ENCODE measurements at regions not wholly inside any gene's neighbourhood (a gene's known extent, or its start where the extent isn't known, plus 50 kb on each side); places are given as distances from the start of the nearest gene placed in this dataset.

DNA sequence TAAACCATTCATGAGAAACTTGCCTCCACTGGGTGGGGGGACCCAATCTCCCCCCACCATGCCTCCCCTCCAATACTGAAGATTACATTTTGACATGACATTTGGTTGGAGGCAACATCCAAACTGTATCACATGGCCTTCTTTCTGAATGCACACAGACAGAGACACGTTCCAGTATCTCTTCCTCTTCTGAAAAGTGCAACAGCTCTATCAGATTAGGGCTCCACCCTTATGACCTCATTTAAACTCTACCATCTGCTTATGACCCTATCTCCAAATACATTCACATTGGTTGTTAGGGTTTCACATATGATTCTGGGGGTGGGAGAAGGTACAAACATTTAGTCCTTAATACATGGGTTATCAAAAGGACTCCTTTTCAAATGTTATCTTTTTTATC, 481.8 kb upstream of the NFIA start:
- TF ChIP-seq, protein P1, sequence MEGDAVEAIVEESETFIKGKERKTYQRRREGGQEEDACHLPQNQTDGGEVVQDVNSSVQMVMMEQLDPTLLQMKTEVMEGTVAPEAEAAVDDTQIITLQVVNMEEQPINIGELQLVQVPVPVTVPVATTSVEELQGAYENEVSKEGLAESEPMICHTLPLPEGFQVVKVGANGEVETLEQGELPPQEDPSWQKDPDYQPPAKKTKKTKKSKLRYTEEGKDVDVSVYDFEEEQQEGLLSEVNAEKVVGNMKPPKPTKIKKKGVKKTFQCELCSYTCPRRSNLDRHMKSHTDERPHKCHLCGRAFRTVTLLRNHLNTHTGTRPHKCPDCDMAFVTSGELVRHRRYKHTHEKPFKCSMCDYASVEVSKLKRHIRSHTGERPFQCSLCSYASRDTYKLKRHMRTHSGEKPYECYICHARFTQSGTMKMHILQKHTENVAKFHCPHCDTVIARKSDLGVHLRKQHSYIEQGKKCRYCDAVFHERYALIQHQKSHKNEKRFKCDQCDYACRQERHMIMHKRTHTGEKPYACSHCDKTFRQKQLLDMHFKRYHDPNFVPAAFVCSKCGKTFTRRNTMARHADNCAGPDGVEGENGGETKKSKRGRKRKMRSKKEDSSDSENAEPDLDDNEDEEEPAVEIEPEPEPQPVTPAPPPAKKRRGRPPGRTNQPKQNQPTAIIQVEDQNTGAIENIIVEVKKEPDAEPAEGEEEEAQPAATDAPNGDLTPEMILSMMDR (IDR thresholded peaks at IDR 0.05; ENCODE audit: low read depth, low read length): no peak
- H3K27me3 ChIP-seq (ENCODE audit: control insufficient read depth, insufficient read depth, low read length): no peaks in the 10 kb centered on the region
- CTCF ChIA-PET: no interaction called here
- no peak overlapping the region for H3K4me3 ChIP-seq (ENCODE audit: low read depth, low read length)
- H3K9me3 ChIP-seq (ENCODE audit: control insufficient read depth, insufficient read depth, low read length): no peaks in the 10 kb centered on the region
- no peak overlapping the region for H3K27ac ChIP-seq (ENCODE audit: low read depth, low read length)
- POLR2A ChIA-PET: no interaction called here
- DNase-seq (ENCODE audit: low read depth, low spot score): no peak

DNA sequence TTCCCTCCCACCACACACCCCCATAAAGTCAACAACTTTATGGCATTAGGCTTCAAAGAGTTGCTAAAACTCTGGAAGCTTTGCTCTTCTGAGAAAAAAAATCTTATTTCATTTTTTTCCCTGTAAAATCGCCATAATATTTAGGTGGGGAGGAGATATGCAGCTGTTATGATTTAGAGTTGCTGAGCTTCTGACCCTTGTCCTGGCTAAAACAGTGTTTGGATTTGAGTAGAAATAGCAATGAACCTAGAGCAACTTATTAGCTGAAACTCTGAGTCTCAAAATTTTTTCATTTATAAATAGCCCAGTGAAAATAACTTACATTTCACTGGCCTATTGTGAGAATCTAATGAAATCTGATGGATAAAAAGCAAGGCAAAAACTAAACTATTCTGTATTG, 482.8 kb upstream of the NFIA start:
- ChIA-PET POLR2A (no interaction called here), CTCF (no interaction called here)
- DNase-seq (ENCODE audit: low read depth, low spot score): no peak

DNA sequence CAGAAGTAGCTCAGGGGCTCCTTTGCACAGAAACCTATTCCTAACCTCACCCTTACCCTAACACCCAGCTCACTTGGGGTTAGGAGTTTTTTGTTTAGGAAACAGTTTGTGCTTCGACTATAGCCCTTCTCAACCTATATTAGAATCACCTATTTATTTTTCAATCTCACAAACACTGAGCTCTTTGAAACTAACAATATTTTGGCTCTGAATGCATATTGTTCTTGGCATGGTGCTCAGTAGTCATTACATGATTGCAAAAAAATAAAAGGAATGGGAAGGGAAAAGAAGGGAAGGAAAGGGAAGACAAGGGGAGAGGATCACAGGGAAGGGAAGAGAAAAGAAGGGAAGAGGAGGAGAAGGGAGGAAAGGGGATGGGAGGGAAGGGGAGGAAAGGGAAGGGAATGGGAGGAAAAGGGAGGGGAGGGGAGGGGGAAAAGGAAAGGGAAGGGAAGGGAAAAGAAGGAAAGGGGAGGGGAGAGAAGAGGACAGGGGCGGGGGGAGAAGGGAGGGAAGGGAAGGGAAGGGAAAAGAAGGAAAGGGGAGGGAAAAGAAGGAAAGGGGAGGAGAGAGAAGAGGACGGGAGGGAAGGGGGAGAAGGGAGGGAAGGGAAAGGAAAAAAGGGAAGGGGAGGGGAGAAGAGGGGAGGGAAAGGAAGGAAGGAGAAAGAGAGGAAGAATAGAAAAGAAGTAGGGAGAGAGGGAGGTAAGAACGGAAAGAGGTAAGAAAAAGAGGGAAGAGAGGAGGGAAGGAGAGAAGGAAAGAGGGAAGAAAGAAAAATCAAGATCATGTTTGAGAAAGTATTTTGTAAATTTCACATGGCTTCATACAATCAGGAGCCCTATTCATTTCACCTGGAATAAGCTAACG, 484.1 kb upstream of the NFIA start:
- DNase-seq (ENCODE audit: low read depth, low spot score): no peak
- ChIA-PET CTCF (interaction anchor here (0.6 to 0.7 kb wide), 2 partner anchors 809 to 1485 kb away, joined by 3 to 4 read pairs; no protein-coding TSS in a partner anchor), POLR2A (no interaction called here)
- Histone ChIP-seq H3K27me3 (ENCODE audit: control insufficient read depth, insufficient read depth, low read length) (no peaks in the 10 kb centered on the region), H3K27ac (ENCODE audit: low read depth, low read length) (no peak overlapping the region), H3K4me3 (ENCODE audit: low read depth, low read length) (no peak overlapping the region), H3K9me3 (ENCODE audit: control insufficient read depth, insufficient read depth, low read length) (no peaks in the 10 kb centered on the region)
- TF ChIP-seq, protein P1 (IDR thresholded peaks at IDR 0.05; ENCODE audit: low read depth, low read length): no peak

More for the DNA sequence above, 482.8 kb upstream of the NFIA start:
- Histone ChIP-seq H3K4me3 (ENCODE audit: low read depth, low read length) (no peak overlapping the region), H3K27me3 (ENCODE audit: control insufficient read depth, insufficient read depth, low read length) (no peaks in the 10 kb centered on the region), H3K9me3 (ENCODE audit: control insufficient read depth, insufficient read depth, low read length) (no peaks in the 10 kb centered on the region), H3K27ac (ENCODE audit: low read depth, low read length) (no peak overlapping the region)
- TF ChIP-seq, protein P1 (IDR thresholded peaks at IDR 0.05; ENCODE audit: low read depth, low read length): no peak

DNA sequence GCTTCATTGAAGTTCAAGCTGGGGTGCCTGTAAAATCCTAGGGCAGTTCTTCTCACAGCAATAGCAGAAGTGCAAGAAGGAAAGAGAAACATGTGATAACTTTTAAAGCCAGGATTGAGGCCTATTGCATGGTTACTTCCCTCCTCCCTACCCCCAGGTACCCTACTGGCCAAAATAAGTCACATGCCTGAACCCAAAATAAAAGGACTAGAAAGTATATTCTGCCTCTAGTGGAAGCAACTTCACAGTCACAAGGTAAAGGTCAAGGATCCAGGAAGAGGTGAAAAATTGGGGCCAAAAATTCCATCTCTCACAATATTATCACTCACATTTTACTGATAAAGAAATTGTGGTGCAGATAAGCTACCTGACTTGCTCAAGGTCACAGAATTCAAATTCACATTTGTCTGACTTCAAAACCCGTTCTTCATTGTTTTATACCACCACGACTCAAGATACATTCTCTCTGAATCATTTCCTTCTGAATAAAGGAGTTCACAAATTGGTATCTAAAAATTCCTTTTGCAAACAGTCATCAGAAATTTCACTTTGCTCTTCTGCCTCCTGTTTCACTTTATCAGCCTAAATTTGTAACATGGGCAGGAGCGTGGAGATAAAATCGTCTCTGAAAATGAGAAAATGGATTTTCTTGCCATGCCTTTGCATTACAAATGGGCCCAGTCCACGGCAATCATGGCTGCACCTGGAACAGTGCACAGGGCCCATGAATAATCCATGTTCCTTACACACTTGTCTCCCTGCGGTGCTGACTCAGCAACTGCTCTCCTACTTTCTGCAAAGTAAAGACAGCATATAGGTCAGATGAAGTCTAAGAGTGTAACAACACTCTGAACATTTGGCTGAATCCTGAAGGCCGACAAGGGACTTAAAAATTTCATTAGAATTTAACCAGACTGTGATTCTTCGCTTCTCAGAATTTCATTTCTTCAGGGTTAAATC, 485.3 kb upstream of the NFIA start:
- H3K9me3 ChIP-seq (ENCODE audit: control insufficient read depth, insufficient read depth, low read length): no peaks in the 10 kb centered on the region
- ChIA-PET CTCF (interaction anchor here (0.6 to 0.7 kb wide), 2 partner anchors 808 to 1486 kb away, joined by 3 to 4 read pairs; no protein-coding TSS in a partner anchor), POLR2A (no interaction called here)
- no peak for DNase-seq (ENCODE audit: low read depth, low spot score)
- no peak overlapping the region for H3K4me3 ChIP-seq (ENCODE audit: low read depth, low read length)
- TF ChIP-seq, protein P1 (IDR thresholded peaks at IDR 0.05; ENCODE audit: low read depth, low read length): no peak
- no peaks in the 10 kb centered on the region for H3K27me3 ChIP-seq (ENCODE audit: control insufficient read depth, insufficient read depth, low read length)
- no peak overlapping the region for H3K27ac ChIP-seq (ENCODE audit: low read depth, low read length)
